K562 (cell line): ENCODE measurements at regions not wholly inside any gene's neighbourhood (a gene's known extent, or its start where the extent isn't known, plus 50 kb on each side); places are given as distances from the start of the nearest gene placed in this dataset.

Experiments used
- ARID1B ChIP-seq: fragments of 450-650 bp; IDR thresholded peaks from 2 replicates; pipeline ENCODE4 v1.6.1; 2016; ENCODE audit warnings: antibody characterized with exemption, mild to moderate bottlenecking, inconsistent platforms
- CHD2 ChIP-seq: IDR thresholded peaks from 2 replicates; pipeline ENCODE4 v1.6.1; 2011; ENCODE audit warnings: low read depth, low read length
- EP300 ChIP-seq: IDR thresholded peaks from 2 replicates; pipeline ENCODE4 v1.6.1; 2012; ENCODE audit warnings: low read length, improper control_type of control experiment
- EZH2 ChIP-seq: IDR thresholded peaks from 2 replicates; pipeline ENCODE4 v1.6.1; 2012; ENCODE audit warnings: low read depth, mild to moderate bottlenecking, inconsistent platforms, low read length, borderline replicate concordance
- KLF10 ChIP-seq: fragments of 250-450 bp; sonication (Bioruptor Pico); IDR thresholded peaks from 2 replicates; pipeline ENCODE4 v1.6.1; 2021; ENCODE audit warnings: matching md5 sums
- SMC3 ChIP-seq: conservative IDR thresholded peaks from 2 replicates; pipeline ENCODE4 v1.6.1; 2011; ENCODE audit warnings: low read depth, low read length, improper control_type of control experiment; ENCODE audit not compliant: insufficient read depth

- TF ChIP-seq EP300 (no peak), KLF10 (no peak), ARID1B (peak; percentile 49; the same call in 1 of the 2 replicates), SMC3 (no peak), EZH2 (no peak), CHD2 (no peak)
Observed at GRCh38 chr4:41318839-41319530, 62.3 kb downstream of the UCHL1 start.
